SK-N-MC (cell line): ENCODE measurements at regions not wholly inside any gene's neighbourhood (a gene's known extent, or its start where the extent isn't known, plus 50 kb on each side); places are given as distances from the start of the nearest gene placed in this dataset.

Experiments
- EZH2 ChIP-seq: fragments of 200-600 bp; sonication (generic); IDR thresholded peaks from one replicate; pipeline ENCODE4 v1.6.1; 2017; ENCODE audit warnings: antibody characterized with exemption
- POLR2AphosphoS5 ChIP-seq: IDR thresholded peaks from 2 replicates; pipeline ENCODE4 v1.6.1; 2012; ENCODE audit warnings: mild to moderate bottlenecking, low read depth, low read length, borderline replicate concordance

DNA sequence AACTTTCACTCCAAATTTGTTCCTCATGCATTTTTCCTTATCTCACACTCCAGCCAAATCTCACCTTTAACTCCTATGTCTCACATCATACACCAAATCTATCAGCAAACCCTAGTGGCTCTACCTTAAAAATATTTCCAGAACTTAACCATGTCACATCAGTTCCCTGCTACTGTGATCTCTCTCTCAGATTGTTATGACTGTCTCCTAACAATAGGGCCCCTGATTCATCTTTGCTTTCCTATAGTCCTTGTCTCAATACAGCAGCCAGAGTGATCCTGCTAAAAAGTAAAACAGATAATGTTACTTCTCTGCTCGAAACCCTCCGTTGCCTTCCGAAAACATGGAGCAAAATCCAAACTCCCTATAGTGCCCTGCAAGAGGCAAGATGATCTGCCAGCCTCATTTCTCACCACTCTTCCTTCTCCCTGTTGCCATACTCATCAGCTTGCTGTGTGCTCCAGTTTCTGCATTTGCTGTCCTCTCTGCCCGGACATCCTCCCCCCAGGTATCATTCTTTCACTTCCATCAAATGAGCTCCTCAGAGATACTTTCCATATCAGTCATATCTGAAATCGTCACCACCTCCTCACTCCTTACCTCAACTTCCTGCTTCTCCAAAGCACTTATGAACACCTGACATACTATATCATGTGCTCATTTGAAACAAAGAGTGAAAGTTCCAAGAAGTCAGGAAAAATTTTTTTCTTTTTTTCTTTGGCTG lies 293.4 kb upstream of the NR3C2 start:
- TF ChIP-seq EZH2 (no peak), POLR2AphosphoS5 (no peak)
